ENCODE measurements at regions not wholly inside any gene's neighbourhood (a gene's known extent, or its start where the extent isn't known, plus 50 kb on each side); places are given as distances from the start of the nearest gene placed in this dataset.

GRCh38 chr1:60747353-60747752 is 335.0 kb upstream of the NFIA start:
- no peaks in the 10 kb centered on the region for H3K4me1 ChIP-seq (ENCODE audit: control insufficient read depth, extremely low read depth, insufficient read depth, low read length)
- DNase-seq (ENCODE audit: low read depth, low spot score), result no peak
- no peak overlapping the region for H3K4me3 ChIP-seq (ENCODE audit: control insufficient read depth in 2 of 3, extremely low read depth in 1 of 3, insufficient read depth in 2 of 3, low read depth in 1 of 3, low read length in 3 of 3)
- no peaks in the 10 kb centered on the region for H3K36me3 ChIP-seq (ENCODE audit: control insufficient read depth in 2 of 2, extremely low read depth in 1 of 2, insufficient read depth in 2 of 2, low read length in 2 of 2)
- H4K20me1 ChIP-seq (ENCODE audit: control insufficient read depth, extremely low read depth, insufficient read depth, low read length), result no peaks in the 10 kb centered on the region
- H2AFZ ChIP-seq (ENCODE audit: control insufficient read depth, low read length), result no peak overlapping the region
- H3K27ac ChIP-seq (ENCODE audit: control insufficient read depth, insufficient read depth, low read length), result no peak overlapping the region
- H3K4me2 ChIP-seq (ENCODE audit: control insufficient read depth, extremely low read depth, insufficient read depth, low read depth, low read length), result no peak overlapping the region
- no peaks in the 10 kb centered on the region for H3K79me2 ChIP-seq (ENCODE audit: control insufficient read depth, insufficient read depth, low read length)
- no peaks in the 10 kb centered on the region for H3K9me3 ChIP-seq (ENCODE audit: control insufficient read depth, low read depth, low read length)
- H3K9me1 ChIP-seq (ENCODE audit: control insufficient read depth, extremely low read depth, insufficient read depth, low read length), result no peaks in the 10 kb centered on the region
- H3K27me3 ChIP-seq (ENCODE audit: control insufficient read depth, extremely low read depth, insufficient read depth, low read length), result no peaks in the 10 kb centered on the region
- FAIRE-seq, result no peak
- TF ChIP-seq CTCF (optimal IDR thresholded peaks at IDR 0.05 in 1 of 3, IDR thresholded peaks at IDR 0.05 in 1 of 3, conservative IDR thresholded peaks at IDR 0.05 in 1 of 3; ENCODE audit: extremely low read depth in 1 of 3, insufficient read depth in 2 of 3, low read length in 3 of 3) (no peak), EZH2 (IDR thresholded peaks at IDR 0.05; ENCODE audit: low read length) (no peak)
- no peak overlapping the region for H3K9ac ChIP-seq (ENCODE audit: control insufficient read depth, extremely low read depth, insufficient read depth, low read length)
- dilution Hi-C loops (cut with MboI; ENCODE audit: extremely low pct_ligation_motif_present, low sequenced_read_pairs), result no loop called here

GRCh38 chr1:60746278-60746791 is 336.0 kb upstream of the NFIA start:
- H3K4me3 ChIP-seq (ENCODE audit: control insufficient read depth in 2 of 3, extremely low read depth in 1 of 3, insufficient read depth in 2 of 3, low read depth in 1 of 3, low read length in 3 of 3), result no peak overlapping the region
- H3K4me1 ChIP-seq (ENCODE audit: control insufficient read depth, extremely low read depth, insufficient read depth, low read length), result no peaks in the 10 kb centered on the region
- no peak overlapping the region for H2AFZ ChIP-seq (ENCODE audit: control insufficient read depth, low read length)
- no peak overlapping the region for H3K27ac ChIP-seq (ENCODE audit: control insufficient read depth, insufficient read depth, low read length)
- DNase-seq (ENCODE audit: low read depth, low spot score) (no peak), FAIRE-seq (no peak)
- no peak overlapping the region for H3K9ac ChIP-seq (ENCODE audit: control insufficient read depth, extremely low read depth, insufficient read depth, low read length)
- no peaks in the 10 kb centered on the region for H3K9me3 ChIP-seq (ENCODE audit: control insufficient read depth, low read depth, low read length)
- no peaks in the 10 kb centered on the region for H3K36me3 ChIP-seq (ENCODE audit: control insufficient read depth in 2 of 2, extremely low read depth in 1 of 2, insufficient read depth in 2 of 2, low read length in 2 of 2)
- dilution Hi-C loops (cut with MboI; ENCODE audit: extremely low pct_ligation_motif_present, low sequenced_read_pairs), result no loop called here
- no peaks in the 10 kb centered on the region for H3K9me1 ChIP-seq (ENCODE audit: control insufficient read depth, extremely low read depth, insufficient read depth, low read length)
- H3K4me2 ChIP-seq (ENCODE audit: control insufficient read depth, extremely low read depth, insufficient read depth, low read depth, low read length), result no peak overlapping the region
- TF ChIP-seq CTCF (optimal IDR thresholded peaks at IDR 0.05 in 1 of 3, IDR thresholded peaks at IDR 0.05 in 1 of 3, conservative IDR thresholded peaks at IDR 0.05 in 1 of 3; ENCODE audit: extremely low read depth in 1 of 3, insufficient read depth in 2 of 3, low read length in 3 of 3) (no peak), EZH2 (IDR thresholded peaks at IDR 0.05; ENCODE audit: low read length) (no peak)
- no peaks in the 10 kb centered on the region for H4K20me1 ChIP-seq (ENCODE audit: control insufficient read depth, extremely low read depth, insufficient read depth, low read length)
- H3K79me2 ChIP-seq (ENCODE audit: control insufficient read depth, insufficient read depth, low read length), result no peaks in the 10 kb centered on the region
- no peaks in the 10 kb centered on the region for H3K27me3 ChIP-seq (ENCODE audit: control insufficient read depth, extremely low read depth, insufficient read depth, low read length)

All from keratinocyte (primary cell).